ENCODE measurements at regions not wholly inside any gene's neighbourhood (a gene's known extent, or its start where the extent isn't known, plus 50 kb on each side); places are given as distances from the start of the nearest gene placed in this dataset.
"Not testable (repeated sequence)": the region's sequence is repeated elsewhere in the genome, so short reads cannot be mapped to it uniquely, and the experiment has no call there.

DNA sequence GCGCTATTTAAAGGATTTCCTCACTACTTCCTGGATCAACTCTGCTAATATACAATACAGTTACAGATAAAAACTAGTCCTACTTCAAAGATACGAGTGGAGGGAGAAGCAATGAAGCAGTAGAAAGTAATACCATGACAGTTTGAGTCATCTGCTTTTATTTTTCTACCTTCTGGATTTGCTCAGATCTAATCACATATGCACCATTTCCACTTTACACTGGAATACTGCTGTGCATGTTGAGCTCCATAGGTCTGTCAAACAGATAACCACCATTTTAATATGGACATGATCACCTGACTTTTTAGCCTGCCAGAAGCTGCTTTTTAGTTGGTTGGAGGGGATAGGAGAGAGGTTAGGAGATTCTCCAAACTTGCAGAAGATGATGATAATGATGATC, 92.5 kb downstream of the MMUT start:
- DNase-seq: no peak

DNA sequence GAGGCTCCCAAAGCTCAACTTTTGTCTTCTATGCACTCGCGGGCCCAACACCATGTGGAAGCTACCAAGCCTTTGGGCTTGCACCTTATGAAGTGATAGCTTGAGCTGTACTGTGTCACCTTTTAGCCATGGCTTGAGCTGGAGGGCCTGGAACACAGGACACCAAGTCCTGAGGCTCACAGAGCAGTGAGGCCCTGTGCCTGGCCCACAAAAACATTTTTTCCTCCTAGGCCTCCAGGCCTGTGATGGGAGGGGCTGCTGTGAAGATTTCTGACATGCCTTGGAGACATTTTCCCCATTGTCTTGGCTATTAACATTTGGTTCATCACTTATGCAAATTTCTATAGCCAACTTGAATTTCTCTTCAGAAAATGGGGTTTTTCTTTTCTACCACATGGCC, 96.5 kb downstream of the MMUT start:
- no peak for DNase-seq

DNA sequence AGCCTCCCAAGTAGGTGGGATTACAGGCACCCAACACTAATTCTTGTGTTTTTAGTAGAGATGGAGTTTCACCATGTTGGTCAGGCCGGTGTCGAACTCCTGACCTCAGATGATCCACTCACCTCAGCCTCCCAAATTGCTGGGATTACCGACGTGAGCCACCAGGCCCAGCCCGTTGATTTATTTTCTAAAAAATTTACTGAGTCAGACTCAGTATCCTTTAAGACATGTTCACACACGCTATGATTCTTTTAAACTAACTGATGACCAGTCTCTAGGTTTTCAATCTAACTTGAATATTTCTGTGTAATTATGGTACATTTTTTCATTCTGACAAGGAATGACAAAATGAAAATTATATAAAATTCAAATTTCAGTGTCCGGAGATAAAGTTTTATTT, 114.5 kb downstream of the MMUT start:
- no peak for DNase-seq

DNA sequence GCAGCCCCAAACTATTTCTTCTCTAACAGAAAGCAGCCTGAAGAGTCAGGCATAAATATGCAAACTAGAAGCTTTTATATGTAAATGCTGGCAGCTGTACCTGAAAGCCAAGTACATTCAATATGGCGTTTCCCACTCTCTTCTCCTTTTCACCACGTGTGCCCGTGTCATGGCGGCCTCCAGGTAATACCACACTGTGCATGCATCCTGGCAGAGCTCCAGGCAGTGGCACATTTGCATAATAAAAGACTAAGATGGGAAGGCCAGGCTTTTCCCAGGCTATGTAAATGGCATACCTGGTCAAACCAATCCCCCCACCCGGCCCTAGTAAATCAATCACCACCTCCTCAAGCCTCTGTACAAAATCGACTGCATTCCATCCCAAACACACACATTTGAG, 120.6 kb downstream of the MMUT start:
- DNase-seq: peak; percentile 4 to 52 (median 32)

DNA sequence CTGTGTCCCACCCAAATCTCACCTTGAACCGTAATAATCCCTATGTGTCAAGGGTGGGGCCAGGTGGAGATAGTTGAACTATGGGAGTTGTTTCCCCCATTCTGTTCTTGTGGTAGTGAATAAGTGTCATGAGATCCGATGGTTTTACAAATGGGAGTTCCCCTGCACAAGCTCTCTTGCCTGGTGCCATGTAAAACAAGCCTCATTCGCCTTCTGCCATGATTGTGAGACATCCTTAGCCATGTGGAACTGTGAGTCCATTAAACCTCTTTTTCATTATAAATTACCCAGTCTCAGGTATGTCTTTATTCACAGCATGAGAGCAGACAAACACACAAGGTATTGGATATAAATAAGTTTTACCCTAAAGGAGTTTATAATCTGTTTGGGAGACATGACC, 121.2 kb downstream of the MMUT start:
- DNase-seq: no peak

DNA sequence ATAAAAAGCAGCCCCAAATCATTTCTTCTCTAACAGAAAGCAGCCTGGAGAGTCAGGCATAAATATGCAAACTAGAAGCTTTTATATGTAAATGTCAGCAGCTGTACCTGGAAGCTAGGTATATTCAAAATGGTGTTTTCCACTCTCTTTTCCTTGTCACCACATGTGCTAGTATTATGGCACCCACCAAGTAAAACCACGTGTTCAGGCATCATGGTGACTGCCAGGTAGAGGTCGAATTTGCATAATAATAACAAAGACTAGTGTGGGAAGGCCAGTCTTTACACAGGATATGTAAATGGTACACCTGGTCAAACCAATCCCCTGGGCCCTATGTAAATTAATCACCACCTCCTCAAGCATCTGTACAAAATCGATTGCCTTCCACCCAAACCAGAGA, 124.0 kb downstream of the MMUT start:
- DNase-seq: no peak

DNA sequence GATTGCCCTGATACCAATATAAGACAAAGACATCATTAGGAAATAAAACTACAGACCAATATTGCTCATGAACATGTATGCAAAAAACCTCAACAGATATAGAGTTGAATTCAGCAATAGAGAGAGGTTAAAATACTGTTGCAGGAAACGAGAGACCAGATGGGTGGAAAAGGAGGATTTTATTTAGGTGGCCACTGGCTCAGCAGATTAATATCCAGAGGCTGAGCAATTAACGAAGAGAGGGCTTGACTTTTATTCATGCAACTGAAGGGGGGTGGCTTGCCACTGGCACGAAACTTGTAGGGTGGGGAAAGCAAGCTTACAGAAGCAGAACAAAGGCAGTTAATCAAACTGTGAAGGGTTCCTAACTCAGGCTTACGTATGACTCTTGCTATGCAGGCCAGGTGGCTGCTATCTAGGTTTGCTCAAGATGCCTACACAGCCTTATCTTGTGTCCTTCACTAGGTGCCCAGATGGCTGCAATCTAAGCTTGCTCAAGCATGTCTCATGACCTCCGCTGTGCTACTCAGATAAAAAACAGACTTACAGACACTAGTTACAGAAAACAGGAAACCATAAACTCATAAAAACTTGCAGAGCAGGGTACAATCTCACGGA, 126.4 kb downstream of the MMUT start:
- no peak for DNase-seq

DNA sequence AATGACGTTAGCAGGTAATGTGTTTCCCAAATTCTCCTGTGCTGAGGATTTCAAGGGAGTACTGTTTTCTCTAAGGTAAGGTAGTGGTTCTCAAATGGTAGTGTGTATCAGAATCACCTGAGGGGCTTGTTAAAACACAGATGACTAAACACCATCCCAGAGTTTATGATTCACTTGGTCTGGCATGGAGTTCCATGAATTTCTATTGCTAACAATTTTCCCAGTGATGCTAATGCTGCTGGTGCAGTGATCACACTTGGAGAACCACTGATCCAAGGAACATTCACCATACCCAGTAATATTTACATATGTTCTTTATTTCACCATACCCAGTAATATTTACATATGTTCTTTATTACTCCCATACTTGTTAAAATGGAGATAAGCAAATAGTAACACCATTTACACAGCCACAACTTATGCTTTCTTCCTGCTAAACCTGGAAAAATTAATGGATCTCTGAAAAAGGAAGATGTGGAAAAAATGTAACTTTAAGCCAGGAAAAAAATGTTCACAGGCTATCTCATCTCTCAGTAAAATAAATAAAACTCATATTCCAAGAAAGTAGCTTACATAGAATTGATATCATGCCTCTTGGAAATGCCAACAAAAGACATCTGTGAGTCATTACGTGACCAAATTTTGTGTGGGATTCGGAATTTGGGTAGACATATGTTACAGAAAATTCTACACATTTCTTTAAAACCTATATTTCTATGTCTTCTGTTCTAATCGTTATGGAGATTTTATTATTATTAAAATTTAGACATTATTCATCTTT, 129.5 kb downstream of the MMUT start:
- no peak for DNase-seq

DNA sequence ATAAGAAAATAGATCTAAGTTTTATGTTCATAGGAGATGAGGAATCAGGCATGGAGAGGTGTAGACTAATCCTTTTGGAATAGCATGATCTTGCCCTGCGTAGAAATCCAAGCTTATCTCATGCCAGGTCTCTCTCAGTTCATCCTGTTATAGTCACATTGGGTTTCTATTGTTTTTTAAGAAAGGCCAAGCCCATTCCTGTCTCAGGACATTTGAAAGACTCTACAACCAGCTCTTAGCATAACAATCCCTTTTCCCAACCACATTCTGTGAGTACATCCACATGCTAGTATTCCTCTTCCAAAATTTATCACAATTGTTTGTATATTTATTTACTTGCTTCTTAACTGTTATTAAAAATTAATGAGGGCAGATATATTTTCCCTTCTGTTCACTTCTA, 130.3 kb downstream of the MMUT start:
- DNase-seq: no peak

DNA sequence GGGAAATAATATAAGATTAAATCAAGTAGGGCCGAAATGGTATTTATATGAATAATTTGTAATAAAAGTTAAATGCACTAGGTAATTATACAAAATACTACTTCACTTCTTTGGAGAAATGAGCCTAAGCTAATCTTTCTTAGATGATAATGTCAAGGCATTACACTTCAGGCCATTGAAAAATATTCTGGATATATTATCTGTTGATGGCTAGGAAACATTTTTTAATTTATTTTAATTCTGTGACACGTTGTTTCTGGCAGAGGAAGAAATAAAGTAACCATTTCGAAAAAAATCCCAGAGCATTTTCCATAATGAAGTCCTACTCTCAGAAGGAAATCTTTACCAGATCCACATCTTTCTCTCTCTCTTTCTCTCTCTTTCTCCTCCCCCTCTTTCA, 133.9 kb downstream of the MMUT start:
- DNase-seq: no peak

DNA sequence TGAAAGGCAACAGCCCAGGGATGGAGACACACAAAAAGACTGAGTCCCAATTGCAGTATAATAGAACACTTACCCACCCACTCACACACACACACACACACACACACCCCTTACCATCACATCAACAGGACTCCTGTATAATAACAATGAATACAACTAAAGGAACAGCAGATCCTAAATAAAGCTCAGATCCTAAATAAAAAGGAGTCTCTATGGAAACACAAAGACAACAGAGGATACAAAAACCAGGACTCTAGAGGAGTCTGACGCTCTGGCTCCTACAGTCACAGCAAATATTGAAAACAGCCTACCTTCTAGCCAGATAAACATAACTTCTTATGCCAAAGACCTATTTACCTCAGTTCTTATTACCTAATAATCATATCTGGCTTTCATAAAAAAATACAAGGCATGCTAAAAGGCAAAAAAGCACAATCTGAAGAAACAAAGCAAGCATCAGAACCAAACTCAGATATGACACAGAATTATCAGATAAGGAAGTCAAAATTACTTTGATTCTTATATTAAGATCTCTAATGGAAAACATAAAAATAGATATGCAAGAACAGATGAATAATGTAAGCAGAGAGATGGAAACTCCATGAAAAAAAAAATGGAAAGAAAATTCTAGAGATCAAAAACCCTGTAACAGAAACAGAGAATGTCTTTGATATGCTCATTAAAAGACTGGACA, 134.9 kb downstream of the MMUT start:
- DNase-seq: peak in 1 of 3 experiments; percentile 8

DNA sequence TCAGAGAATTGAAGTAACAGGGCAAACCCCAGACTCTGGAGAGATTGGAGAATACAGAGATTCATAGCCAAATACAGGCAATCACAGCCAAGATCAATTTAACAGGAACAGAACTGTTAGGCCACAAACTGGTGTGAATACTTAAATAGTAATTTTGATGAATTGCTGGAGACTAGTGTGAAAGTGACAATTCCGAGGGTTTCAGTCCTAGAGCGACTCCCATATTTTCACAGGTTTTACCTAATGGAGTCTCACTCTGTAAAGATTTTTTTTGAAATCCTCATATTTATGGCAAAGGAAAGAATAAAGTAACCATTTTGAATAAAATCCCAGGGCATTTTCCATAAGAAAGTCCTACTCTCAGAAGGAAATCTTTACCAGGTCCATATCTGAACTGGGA, 135.5 kb downstream of the MMUT start:
- no peak for DNase-seq

DNA sequence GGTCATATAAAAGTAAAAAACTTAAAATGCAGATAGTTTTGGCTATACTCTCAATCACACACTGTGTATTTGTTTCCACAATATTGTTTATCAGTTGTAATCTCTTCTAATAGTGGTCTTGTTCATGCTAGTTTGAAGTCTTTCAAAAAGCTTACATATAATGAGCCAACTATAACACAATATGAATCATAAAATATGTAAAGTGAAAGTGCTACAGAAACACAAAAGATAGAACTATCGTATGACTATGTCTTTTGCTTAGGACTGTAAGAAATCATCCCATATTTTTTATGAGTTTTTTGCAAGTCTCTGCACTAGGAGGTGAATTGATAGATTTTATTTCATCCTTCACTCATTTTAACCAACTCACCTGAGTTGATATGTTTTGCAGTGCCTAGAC, 136.0 kb downstream of the MMUT start:
- no peak for DNase-seq

DNA sequence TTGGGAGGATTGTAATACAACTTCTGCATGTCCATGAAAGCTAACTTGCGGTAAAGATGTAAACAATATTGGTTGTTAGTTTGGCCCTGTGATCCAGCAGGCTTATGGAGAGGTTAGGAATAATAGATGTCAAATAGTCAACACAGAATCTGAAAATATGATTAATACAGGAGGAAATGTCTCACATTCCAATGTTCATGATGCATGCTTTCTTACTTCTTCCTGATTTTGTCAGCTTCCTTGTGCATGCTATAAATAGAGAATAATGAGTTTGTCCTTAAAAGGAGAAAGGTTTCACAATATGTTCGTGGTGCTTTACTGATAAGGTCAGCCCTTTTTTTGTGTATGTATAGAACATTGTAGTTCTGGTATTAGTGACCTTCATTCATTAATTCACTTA, 136.7 kb downstream of the MMUT start:
- no peak for DNase-seq

DNA sequence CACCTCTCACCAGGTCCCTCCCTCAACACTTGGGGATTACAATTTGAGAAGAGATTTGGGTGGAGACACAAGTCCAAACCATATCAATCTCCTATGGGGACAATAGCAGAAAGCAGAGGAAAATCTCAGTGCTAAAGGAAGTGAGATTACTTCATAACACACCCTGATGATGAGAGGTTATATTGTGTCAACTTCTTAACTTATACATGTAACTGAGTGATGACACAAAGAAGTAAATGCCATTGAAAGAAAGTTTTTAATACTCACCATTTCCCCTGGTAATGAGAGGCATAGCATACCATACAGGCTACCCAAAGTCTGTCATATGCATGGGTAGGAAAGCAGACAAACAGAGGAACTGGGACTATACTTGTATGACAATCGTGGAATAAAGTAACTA, 137.2 kb downstream of the MMUT start:
- no peak for DNase-seq

DNA sequence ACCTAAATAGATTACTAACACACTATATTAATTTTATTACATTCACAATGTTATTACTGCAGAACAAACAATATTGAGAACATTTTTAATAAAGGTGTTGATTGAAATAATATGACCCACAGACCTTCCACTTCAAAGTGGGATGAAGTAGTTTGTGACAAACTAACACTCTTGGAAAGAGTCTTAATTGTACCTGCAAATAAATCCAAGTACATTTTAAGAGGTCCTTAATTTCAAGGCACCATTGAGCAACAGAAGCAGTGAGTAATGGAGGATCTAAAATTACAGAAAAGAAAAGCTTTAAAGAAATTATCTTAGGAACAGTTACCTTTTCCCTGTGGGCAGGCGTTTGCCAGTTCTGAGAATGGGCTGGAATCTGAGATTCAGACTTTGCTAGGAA, 140.2 kb downstream of the MMUT start:
- DNase-seq: no peak

DNA sequence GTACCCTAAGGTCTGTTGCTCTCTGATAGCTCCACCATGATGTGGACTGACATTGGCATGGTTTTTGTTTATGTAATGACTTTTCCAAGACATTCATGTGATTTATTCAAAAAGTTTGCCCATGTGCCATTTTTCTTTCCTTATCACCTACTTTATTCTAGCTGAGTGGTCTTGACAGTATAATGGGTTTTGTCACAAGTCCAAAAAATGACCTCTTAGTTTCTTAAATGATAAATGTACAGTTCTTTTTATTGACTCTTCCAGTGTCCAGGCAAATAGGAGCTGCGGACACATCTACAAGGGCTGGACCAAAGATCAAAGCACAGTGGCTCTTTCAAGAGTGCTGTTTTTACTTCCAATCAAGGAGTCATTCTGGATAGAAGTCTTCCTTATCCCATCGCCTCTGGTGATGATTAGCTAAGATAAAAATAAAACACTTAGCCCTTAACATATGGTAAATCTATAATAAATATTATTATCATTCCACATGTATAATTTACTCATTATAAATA, 141.4 kb downstream of the MMUT start:
- no peak for DNase-seq

DNA sequence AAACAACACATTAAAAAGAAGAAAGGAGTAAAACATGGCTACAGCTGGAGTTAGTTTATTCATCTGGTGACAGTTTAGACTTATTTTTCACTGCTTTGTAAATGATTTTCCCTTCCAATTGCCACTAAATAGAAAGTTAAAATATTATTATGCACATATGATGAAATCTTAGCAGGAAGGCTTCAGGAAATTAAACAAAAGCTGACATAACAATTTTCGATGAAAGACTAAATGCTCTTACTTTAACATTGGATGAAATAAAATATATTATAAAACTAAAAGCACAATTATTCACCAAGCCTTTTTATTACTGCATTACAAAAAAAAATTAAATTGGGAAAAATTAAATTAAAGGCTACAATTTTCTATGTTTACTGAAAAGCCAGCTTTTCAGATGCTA, 158.0 kb downstream of the MMUT start:
- no peak for DNase-seq

DNA sequence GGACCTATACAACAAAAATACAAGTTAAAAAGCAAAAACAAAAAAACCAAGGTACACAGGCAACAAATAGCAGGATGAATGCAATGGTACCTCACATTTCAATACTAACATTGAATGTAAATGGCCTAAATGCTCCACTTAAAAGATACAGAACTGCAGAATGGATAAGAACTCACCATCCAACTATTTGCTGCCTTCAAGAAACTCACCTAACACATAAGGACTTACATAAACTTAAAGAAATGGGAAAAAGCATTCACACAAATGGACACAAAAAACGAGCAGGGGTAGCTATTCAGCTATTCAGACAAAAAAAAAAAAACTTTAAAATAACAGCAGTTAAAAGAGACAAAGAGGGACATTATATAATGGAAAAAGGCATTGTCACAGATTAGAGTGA, 158.7 kb downstream of the MMUT start:
- DNase-seq: not testable (repeated sequence)

DNA sequence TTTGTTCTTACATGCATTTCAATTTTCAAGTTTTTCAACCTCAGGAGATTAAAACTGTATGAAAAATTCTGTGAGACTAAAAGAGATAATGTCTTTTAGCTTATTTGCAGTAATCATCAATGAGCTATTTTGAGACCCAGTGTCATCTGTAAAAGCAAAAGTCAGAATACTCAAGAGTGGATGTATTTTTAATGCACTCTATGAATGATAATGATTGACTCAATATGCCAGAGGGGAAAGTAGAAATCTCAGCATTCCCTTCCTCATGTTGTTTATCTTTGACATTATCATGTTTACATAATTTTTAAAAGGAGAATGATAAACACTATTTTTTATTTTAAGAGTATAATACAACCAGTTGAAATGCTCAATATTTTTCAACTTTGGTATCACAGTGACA, 162.1 kb downstream of the MMUT start:
- DNase-seq: no peak

DNA sequence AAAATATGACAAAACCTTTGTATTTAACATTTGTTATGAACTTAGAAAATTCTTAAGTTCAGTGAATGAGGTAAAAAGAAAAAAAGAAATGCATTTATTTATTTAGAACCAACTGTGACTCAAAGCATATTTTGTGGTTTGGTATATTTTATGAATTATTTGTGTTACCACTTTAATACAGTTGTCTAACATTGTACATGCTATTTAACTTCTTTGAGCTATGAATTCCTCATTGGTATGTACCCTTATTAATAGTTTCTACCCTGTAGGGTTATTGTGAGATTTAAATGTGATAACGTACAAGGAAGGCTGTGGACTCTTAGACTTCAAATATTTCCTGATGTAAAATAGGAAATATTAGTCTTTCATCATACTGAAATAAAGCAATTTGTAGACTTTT, 162.6 kb downstream of the MMUT start:
- no peak for DNase-seq

DNA sequence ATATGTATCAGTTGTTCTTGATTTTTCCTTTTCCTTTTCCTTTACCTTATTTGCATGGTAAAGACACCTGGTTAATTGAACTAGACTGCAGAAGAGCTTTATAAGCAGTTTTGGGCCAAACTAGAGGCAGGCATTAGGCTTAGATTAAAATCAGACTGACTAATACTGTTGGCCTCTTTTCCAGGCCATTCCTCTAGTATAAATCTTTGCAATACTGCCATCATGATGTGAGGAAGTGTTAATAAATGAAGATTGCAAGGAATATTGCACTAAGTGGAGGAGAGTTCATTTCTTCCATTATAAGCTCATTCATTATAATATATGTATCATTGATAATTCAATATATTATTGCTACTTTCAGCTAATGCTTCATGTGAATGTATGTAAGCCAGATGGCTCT, 163.8 kb downstream of the MMUT start:
- DNase-seq: no peak

DNA sequence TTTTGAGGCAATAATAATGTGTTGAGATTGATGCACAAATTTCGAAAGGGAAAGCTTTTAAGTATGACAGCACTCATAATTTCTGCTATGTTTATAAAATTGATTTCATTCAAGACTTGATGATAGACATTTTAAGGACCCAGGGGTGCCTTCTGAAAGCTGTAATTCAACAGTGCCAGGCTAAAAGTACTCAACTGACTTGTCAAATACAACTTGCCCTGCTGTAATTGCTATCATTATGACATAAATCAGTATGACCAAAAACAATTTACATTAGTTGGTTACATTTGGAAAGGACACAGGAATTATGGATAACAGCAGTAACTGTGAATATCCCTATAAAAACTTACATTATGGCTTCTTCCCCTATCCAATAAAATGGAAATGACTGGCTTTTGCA, 178.9 kb downstream of the MMUT start:
- DNase-seq: peak in 2 of 3 experiments; percentile 72 to 96

All from NCI-H1417 (cell line).